RCC 7860 (cell line): ENCODE measurements at regions not wholly inside any gene's neighbourhood (a gene's known extent, or its start where the extent isn't known, plus 50 kb on each side); places are given as distances from the start of the nearest gene placed in this dataset.

Experiments
- DNase-seq: peaks from one replicate; pipeline ENCODE4 v3.0.0-alpha.2; 2015; ENCODE audit warnings: low spot score
- FAIRE-seq: peaks from 2 replicates; lab custom pipeline; 2012; peaks lifted over from hg19 to GRCh38; lab: Jason Lieb, UNC

- no peak for DNase-seq
- FAIRE-seq: no peak
Measured at GRCh38 chr12:40614923-40615322, 77.3 kb upstream of the CNTN1 start.

GRCh38 chr12:40615590-40615989, 76.6 kb upstream of the CNTN1 start:
- no peak for FAIRE-seq

GRCh38 chr12:40616383-40616915, 75.8 kb upstream of the CNTN1 start:
- FAIRE-seq: no peak
- DNase-seq: no peak

More at GRCh38 chr12:40615590-40615989, 76.6 kb upstream of the CNTN1 start:
- DNase-seq: no peak

- no peak for FAIRE-seq
Measured at GRCh38 chr12:40618636-40619035, 73.6 kb upstream of the CNTN1 start.

GRCh38 chr12:40620564-40621019, 71.6 kb upstream of the CNTN1 start:
- FAIRE-seq (no peak), DNase-seq (no peak)

More at GRCh38 chr12:40618636-40619035, 73.6 kb upstream of the CNTN1 start:
- no peak for DNase-seq

GRCh38 chr12:40622246-40622838, 69.9 kb upstream of the CNTN1 start:
- FAIRE-seq: no peak

GRCh38 chr12:40632171-40632570, 60.1 kb upstream of the CNTN1 start:
- FAIRE-seq (no peak), DNase-seq (no peak)

More at GRCh38 chr12:40622246-40622838, 69.9 kb upstream of the CNTN1 start:
- peak; percentile 10 for DNase-seq

- no peak for DNase-seq
Measured at GRCh38 chr12:40632933-40633332, 59.3 kb upstream of the CNTN1 start.

GRCh38 chr12:40634517-40635131, 57.6 kb upstream of the CNTN1 start:
- DNase-seq: no peak

More at GRCh38 chr12:40632933-40633332, 59.3 kb upstream of the CNTN1 start:
- no peak for FAIRE-seq

GRCh38 chr12:40635141-40635731, 57.0 kb upstream of the CNTN1 start:
- FAIRE-seq (no peak), DNase-seq (no peak)

More at GRCh38 chr12:40634517-40635131, 57.6 kb upstream of the CNTN1 start:
- no peak for FAIRE-seq
